22Rv1 (cell line): ENCODE measurements at regions not wholly inside any gene's neighbourhood (a gene's known extent, or its start where the extent isn't known, plus 50 kb on each side); places are given as distances from the start of the nearest gene placed in this dataset.
A peak's percentile ranks its signal among the peaks of the same experiment; 100 is the strongest.

Experiments
- H3K27ac ChIP-seq: fragments of 450-650 bp; 2 replicates; pipeline ENCODE4 v1.5.1; 2017
- CTCF ChIP-seq: fragments of 450-650 bp; IDR thresholded peaks from 2 replicates; pipeline ENCODE4 v1.5.1; 2017; ENCODE audit warnings: mild to moderate bottlenecking
- ZFX ChIP-seq: fragments of 450-650 bp; IDR thresholded peaks from 2 replicates; pipeline ENCODE4 v1.6.1; 2017; ENCODE audit warnings: antibody characterized with exemption, borderline replicate concordance

GRCh38 chr12:19981944-19982343, 386.4 kb upstream of the PDE3A start:
- no peak for TF ChIP-seq CTCF
- TF ChIP-seq ZFX, result no peak

GRCh38 chr12:19988001-19988400, 380.3 kb upstream of the PDE3A start:
- peak overlapping the region; percentile 19 for H3K27ac ChIP-seq
- TF ChIP-seq CTCF (no peak), ZFX (no peak)

More at GRCh38 chr12:19981944-19982343, 386.4 kb upstream of the PDE3A start:
- no peak overlapping the region for H3K27ac ChIP-seq

- TF ChIP-seq CTCF (no peak), ZFX (no peak)
- H3K27ac ChIP-seq, result peak overlapping the region; percentile 19
Measured at GRCh38 chr12:19988459-19988873, 379.9 kb upstream of the PDE3A start.

- no peak for TF ChIP-seq CTCF
- TF ChIP-seq ZFX, result no peak
- H3K27ac ChIP-seq, result peak overlapping the region; percentile 19
Measured at GRCh38 chr12:19988948-19989347, 379.4 kb upstream of the PDE3A start.

- TF ChIP-seq CTCF, result no peak
- no peak for TF ChIP-seq ZFX
- no peak overlapping the region for H3K27ac ChIP-seq
Measured at GRCh38 chr12:19991146-19991545, 377.2 kb upstream of the PDE3A start.

GRCh38 chr12:19992311-19992710, 376.0 kb upstream of the PDE3A start:
- no peak overlapping the region for H3K27ac ChIP-seq
- no peak for TF ChIP-seq CTCF
- TF ChIP-seq ZFX, result no peak

GRCh38 chr12:19994968-19995367, 373.4 kb upstream of the PDE3A start:
- no peak overlapping the region for H3K27ac ChIP-seq
- peak; percentile 61 for TF ChIP-seq CTCF
- no peak for TF ChIP-seq ZFX
